ENCODE measurements at regions not wholly inside any gene's neighbourhood (a gene's known extent, or its start where the extent isn't known, plus 50 kb on each side); places are given as distances from the start of the nearest gene placed in this dataset.

GRCh38 chr2:193527146-193527545, 1332.4 kb upstream of the TMEFF2 start:
- TF ChIP-seq CREB1 (IDR thresholded peaks at IDR 0.05; ENCODE audit: low read depth): no peak
- TF ChIP-seq EGR1 (IDR thresholded peaks at IDR 0.05): no peak
- TF ChIP-seq USF1 (IDR thresholded peaks at IDR 0.05): no peak
- TF ChIP-seq TCF12 (IDR thresholded peaks at IDR 0.05; ENCODE audit: low read depth): no peak
- no peak for TF ChIP-seq EP300 (IDR thresholded peaks at IDR 0.05; ENCODE audit: borderline replicate concordance)
- no peak for TF ChIP-seq ZBTB7A (IDR thresholded peaks at IDR 0.05; ENCODE audit: low read depth)
- no peak for TF ChIP-seq NFIC (IDR thresholded peaks at IDR 0.05)
- no peak for TF ChIP-seq FOXM1 (IDR thresholded peaks at IDR 0.05; ENCODE audit: borderline replicate concordance, low read depth)
- no peak for TF ChIP-seq RAD21 (IDR thresholded peaks at IDR 0.05; ENCODE audit: low read depth)
- no peak for TF ChIP-seq TEAD4 (IDR thresholded peaks at IDR 0.05)
- TF ChIP-seq YY1 (IDR thresholded peaks at IDR 0.05; ENCODE audit: low read depth): no peak
- no peak for TF ChIP-seq MAX (IDR thresholded peaks at IDR 0.05)
- no peak for TF ChIP-seq CEBPB (IDR thresholded peaks at IDR 0.05)

GRCh38 chr2:193523662-193524061, 1328.9 kb upstream of the TMEFF2 start:
- TF ChIP-seq REST (IDR thresholded peaks at IDR 0.05; ENCODE audit: low read depth) (no peak), CREB1 (IDR thresholded peaks at IDR 0.05; ENCODE audit: low read depth) (no peak), TAF1 (IDR thresholded peaks at IDR 0.05; ENCODE audit: low read depth) (no peak), NFIC (IDR thresholded peaks at IDR 0.05) (no peak), EGR1 (IDR thresholded peaks at IDR 0.05) (no peak), USF1 (IDR thresholded peaks at IDR 0.05) (no peak), TCF12 (IDR thresholded peaks at IDR 0.05; ENCODE audit: low read depth) (no peak), ZBTB7A (IDR thresholded peaks at IDR 0.05; ENCODE audit: low read depth) (no peak), TEAD4 (IDR thresholded peaks at IDR 0.05) (no peak), MAX (IDR thresholded peaks at IDR 0.05) (no peak), YY1 (IDR thresholded peaks at IDR 0.05; ENCODE audit: low read depth) (no peak), CEBPB (IDR thresholded peaks at IDR 0.05) (no peak), FOXM1 (IDR thresholded peaks at IDR 0.05; ENCODE audit: borderline replicate concordance, low read depth) (no peak), RAD21 (IDR thresholded peaks at IDR 0.05; ENCODE audit: low read depth) (no peak), EP300 (IDR thresholded peaks at IDR 0.05; ENCODE audit: borderline replicate concordance) (no peak)

- no peak for TF ChIP-seq MAX (IDR thresholded peaks at IDR 0.05)
- TF ChIP-seq EGR1 (IDR thresholded peaks at IDR 0.05): no peak
- no peak for TF ChIP-seq USF1 (IDR thresholded peaks at IDR 0.05)
- no peak for TF ChIP-seq TAF1 (IDR thresholded peaks at IDR 0.05; ENCODE audit: low read depth)
- no peak for TF ChIP-seq REST (IDR thresholded peaks at IDR 0.05; ENCODE audit: low read depth)
- TF ChIP-seq YY1 (IDR thresholded peaks at IDR 0.05; ENCODE audit: low read depth): no peak
These were observed 1326.8 kb upstream of the TMEFF2 start for GRCh38 chr2:193521523-193521922.

- TF ChIP-seq NFIC (IDR thresholded peaks at IDR 0.05) (no peak), CREB1 (IDR thresholded peaks at IDR 0.05; ENCODE audit: low read depth) (no peak), TEAD4 (IDR thresholded peaks at IDR 0.05) (no peak), MAX (IDR thresholded peaks at IDR 0.05) (no peak), FOXM1 (IDR thresholded peaks at IDR 0.05; ENCODE audit: borderline replicate concordance, low read depth) (no peak), EGR1 (IDR thresholded peaks at IDR 0.05) (no peak), ZBTB7A (IDR thresholded peaks at IDR 0.05; ENCODE audit: low read depth) (no peak), REST (IDR thresholded peaks at IDR 0.05; ENCODE audit: low read depth) (no peak), TAF1 (IDR thresholded peaks at IDR 0.05; ENCODE audit: low read depth) (no peak), YY1 (IDR thresholded peaks at IDR 0.05; ENCODE audit: low read depth) (no peak), CEBPB (IDR thresholded peaks at IDR 0.05) (no peak)
These were observed 1326.2 kb upstream of the TMEFF2 start for GRCh38 chr2:193520709-193521458.
